ENCODE measurements at regions not wholly inside any gene's neighbourhood (a gene's known extent, or its start where the extent isn't known, plus 50 kb on each side); places are given as distances from the start of the nearest gene placed in this dataset.

DNA sequence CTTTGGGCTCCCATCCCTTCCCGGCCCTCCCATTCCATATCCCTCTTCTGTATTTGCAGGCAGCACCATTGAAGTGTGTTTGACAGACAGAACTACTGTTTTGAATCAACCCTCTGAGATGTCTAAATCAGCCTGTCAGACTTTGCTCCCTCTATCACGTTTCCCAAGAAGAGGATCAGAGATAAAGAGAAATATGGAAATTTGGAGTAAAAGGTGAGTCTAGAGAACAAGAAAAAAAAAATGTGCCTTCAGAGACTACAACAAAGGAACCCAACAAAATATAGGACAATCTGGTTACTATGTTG is 133.4 kb upstream of the NCK2 start:
- H3K4me2 ChIP-seq (ENCODE audit: low read length) = no peak overlapping the region
- no peaks in the 10 kb centered on the region for H4K20me1 ChIP-seq (ENCODE audit: low read length)
- H3K27ac ChIP-seq (ENCODE audit: low read length) = no peak overlapping the region
- H3K79me2 ChIP-seq (ENCODE audit: low read length) = no peaks in the 10 kb centered on the region
- no peaks in the 10 kb centered on the region for H3F3A ChIP-seq (ENCODE audit: low read length, unreplicated experiment)
- no peak overlapping the region for H3K9ac ChIP-seq (ENCODE audit: low read length)
- H2AFZ ChIP-seq (ENCODE audit: low read length) = no peak overlapping the region
- TF ChIP-seq EZH2phosphoT487 (IDR thresholded peaks at IDR 0.05; ENCODE audit: borderline replicate concordance, low read length) = no peak
- TF ChIP-seq, protein P1, sequence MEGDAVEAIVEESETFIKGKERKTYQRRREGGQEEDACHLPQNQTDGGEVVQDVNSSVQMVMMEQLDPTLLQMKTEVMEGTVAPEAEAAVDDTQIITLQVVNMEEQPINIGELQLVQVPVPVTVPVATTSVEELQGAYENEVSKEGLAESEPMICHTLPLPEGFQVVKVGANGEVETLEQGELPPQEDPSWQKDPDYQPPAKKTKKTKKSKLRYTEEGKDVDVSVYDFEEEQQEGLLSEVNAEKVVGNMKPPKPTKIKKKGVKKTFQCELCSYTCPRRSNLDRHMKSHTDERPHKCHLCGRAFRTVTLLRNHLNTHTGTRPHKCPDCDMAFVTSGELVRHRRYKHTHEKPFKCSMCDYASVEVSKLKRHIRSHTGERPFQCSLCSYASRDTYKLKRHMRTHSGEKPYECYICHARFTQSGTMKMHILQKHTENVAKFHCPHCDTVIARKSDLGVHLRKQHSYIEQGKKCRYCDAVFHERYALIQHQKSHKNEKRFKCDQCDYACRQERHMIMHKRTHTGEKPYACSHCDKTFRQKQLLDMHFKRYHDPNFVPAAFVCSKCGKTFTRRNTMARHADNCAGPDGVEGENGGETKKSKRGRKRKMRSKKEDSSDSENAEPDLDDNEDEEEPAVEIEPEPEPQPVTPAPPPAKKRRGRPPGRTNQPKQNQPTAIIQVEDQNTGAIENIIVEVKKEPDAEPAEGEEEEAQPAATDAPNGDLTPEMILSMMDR (conservative IDR thresholded peaks at IDR 0.05; ENCODE audit: low read depth, low read length) = no peak
- no peak for TF ChIP-seq EZH2 (IDR thresholded peaks at IDR 0.05; ENCODE audit: low read length, unreplicated experiment)
- ChIA-PET CTCF (no interaction called here), POLR2A (ENCODE audit: unreplicated experiment) (no interaction called here)
- ATAC-seq (no peak), DNase-seq (no peak)
- no peaks in the 10 kb centered on the region for H3K36me3 ChIP-seq (ENCODE audit: low read depth, low read length)
- H3K4me3 ChIP-seq (ENCODE audit: low read length) = no peak overlapping the region
- no peaks in the 10 kb centered on the region for H3K27me3 ChIP-seq (ENCODE audit: low read length)
- H3K4me1 ChIP-seq (ENCODE audit: insufficient read depth, low read length) = peaks cover 11% of the 10 kb centered on the region
- intact Hi-C loops (cut with micrococcal nuclease) = no loop called here
- H3K9me3 ChIP-seq (ENCODE audit: low read length) = no peaks in the 10 kb centered on the region
- BruUV-seq (replicated peaks) = no TSS peak
- H3K9me2 ChIP-seq (replicated peaks; ENCODE audit: low read length) = no peaks in the 10 kb centered on the region

DNA sequence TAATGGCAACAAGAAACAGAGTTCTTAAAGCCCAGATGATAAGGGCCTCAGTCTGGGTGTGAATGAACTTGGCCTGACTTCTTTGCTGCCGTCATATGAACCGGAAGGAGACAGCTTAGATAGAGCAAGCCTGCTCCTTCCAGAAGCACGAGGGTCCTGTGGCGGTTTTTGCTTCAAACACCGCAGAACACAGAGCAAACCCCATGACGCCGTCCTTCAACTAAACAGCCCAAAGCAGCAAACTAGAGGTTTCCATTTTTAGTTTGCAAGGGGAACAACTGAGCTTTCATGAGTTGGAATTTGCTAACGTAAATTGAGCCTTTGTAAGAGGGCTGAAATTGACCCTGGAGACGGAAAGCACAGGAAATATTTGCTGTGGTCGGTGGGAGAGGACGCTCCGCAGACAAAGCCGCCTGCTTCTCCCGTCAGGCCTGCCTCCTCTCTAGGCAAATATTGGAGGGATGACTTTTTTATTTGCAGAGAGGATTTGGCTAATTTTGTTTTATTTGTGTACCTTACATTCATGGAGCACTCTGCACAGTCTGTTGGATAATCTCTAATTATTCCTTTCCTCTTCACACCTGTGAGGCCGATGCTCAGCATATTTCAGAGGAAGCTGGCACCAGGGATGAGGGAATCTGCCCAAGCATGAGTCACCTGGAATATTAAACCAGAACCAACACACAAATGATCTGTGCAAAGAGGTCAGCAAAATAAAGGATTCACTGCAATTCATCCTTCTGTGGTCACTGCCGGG is 134.0 kb upstream of the NCK2 start:
- H3K9me3 ChIP-seq (ENCODE audit: low read length) = no peaks in the 10 kb centered on the region
- no peaks in the 10 kb centered on the region for H3K36me3 ChIP-seq (ENCODE audit: low read depth, low read length)
- POLR2A ChIA-PET (ENCODE audit: unreplicated experiment) = no interaction called here
- no TSS peak for BruUV-seq (replicated peaks)
- peak; percentile 93 for ATAC-seq
- H3K4me2 ChIP-seq (ENCODE audit: low read length) = no peak overlapping the region
- no peak overlapping the region for H3K4me3 ChIP-seq (ENCODE audit: low read length)
- no peaks in the 10 kb centered on the region for H3K79me2 ChIP-seq (ENCODE audit: low read length)
- H3K27me3 ChIP-seq (ENCODE audit: low read length) = no peaks in the 10 kb centered on the region
- no peaks in the 10 kb centered on the region for H4K20me1 ChIP-seq (ENCODE audit: low read length)
- H2AFZ ChIP-seq (ENCODE audit: low read length) = no peak overlapping the region
- H3K9me2 ChIP-seq (replicated peaks; ENCODE audit: low read length) = no peaks in the 10 kb centered on the region
- no peak for TF ChIP-seq EZH2phosphoT487 (IDR thresholded peaks at IDR 0.05; ENCODE audit: borderline replicate concordance, low read length)
- TF ChIP-seq EZH2 (IDR thresholded peaks at IDR 0.05; ENCODE audit: low read length, unreplicated experiment) = no peak
- TF ChIP-seq, protein P1 (conservative IDR thresholded peaks at IDR 0.05; ENCODE audit: low read depth, low read length) = no peak
- H3K27ac ChIP-seq (ENCODE audit: low read length) = no peak overlapping the region
- intact Hi-C loops (cut with micrococcal nuclease) = no loop called here
- H3K9ac ChIP-seq (ENCODE audit: low read length) = no peak overlapping the region
- CTCF ChIA-PET = no interaction called here
- no peaks in the 10 kb centered on the region for H3F3A ChIP-seq (ENCODE audit: low read length, unreplicated experiment)
- peak; percentile 50 for DNase-seq
- peaks cover 11% of the 10 kb centered on the region for H3K4me1 ChIP-seq (ENCODE audit: insufficient read depth, low read length)

DNA sequence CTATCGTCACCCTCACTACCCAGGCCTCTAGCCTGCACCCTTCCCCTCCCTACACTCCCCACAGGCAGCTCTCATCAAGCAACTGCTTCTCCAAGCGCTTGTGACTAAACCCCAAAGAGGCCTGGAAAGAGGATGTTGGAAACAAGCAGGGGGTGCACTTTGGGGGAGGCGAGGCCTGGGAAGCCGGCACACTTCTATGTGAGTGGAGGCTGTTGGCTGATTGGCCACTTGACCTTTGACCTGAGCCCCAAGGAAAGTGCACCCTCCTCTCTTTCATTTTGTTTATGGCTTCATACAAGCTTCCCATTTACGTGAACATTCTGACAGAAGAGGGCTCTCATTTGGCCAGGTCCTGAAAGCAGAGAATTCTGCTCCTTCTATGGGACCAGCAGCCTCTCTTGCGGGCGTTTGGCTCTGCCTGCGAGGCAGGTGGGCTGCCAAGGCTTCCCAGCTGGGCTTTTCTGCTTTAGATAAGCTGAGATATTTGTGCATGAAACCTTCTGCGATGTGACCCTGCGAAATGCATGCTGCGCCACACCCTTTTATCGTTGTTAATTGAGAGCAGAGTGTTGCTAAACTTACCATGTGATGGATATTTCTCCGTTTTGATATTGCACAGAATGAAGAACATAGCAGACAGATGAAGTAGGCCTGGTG is 134.8 kb upstream of the NCK2 start:
- ATAC-seq = no peak

More for the DNA sequence above, 134.8 kb upstream of the NCK2 start:
- Histone ChIP-seq H3K27ac (ENCODE audit: low read length) (no peak overlapping the region), H2AFZ (ENCODE audit: low read length) (no peak overlapping the region), H3K9me3 (ENCODE audit: low read length) (no peaks in the 10 kb centered on the region), H3K79me2 (ENCODE audit: low read length) (no peaks in the 10 kb centered on the region), H3K4me2 (ENCODE audit: low read length) (no peak overlapping the region), H3K9ac (ENCODE audit: low read length) (no peak overlapping the region), H3K36me3 (ENCODE audit: low read depth, low read length) (no peaks in the 10 kb centered on the region), H3K4me1 (ENCODE audit: insufficient read depth, low read length) (peaks cover 11% of the 10 kb centered on the region), H3K4me3 (ENCODE audit: low read length) (no peak overlapping the region), H3K9me2 (replicated peaks; ENCODE audit: low read length) (no peaks in the 10 kb centered on the region), H3K27me3 (ENCODE audit: low read length) (no peaks in the 10 kb centered on the region), H3F3A (ENCODE audit: low read length, unreplicated experiment) (no peaks in the 10 kb centered on the region), H4K20me1 (ENCODE audit: low read length) (no peaks in the 10 kb centered on the region)
- ChIA-PET CTCF (no interaction called here), POLR2A (ENCODE audit: unreplicated experiment) (no interaction called here)
- intact Hi-C loops (cut with micrococcal nuclease) = no loop called here
- no peak for TF ChIP-seq EZH2 (IDR thresholded peaks at IDR 0.05; ENCODE audit: low read length, unreplicated experiment)
- no peak for DNase-seq
- BruUV-seq (replicated peaks) = no TSS peak

All from PC-3 (cell line).